ENCODE measurements at regions not wholly inside any gene's neighbourhood (a gene's known extent, or its start where the extent isn't known, plus 50 kb on each side); places are given as distances from the start of the nearest gene placed in this dataset.
A peak's percentile ranks its signal among the peaks of the same experiment; 100 is the strongest.

DNA sequence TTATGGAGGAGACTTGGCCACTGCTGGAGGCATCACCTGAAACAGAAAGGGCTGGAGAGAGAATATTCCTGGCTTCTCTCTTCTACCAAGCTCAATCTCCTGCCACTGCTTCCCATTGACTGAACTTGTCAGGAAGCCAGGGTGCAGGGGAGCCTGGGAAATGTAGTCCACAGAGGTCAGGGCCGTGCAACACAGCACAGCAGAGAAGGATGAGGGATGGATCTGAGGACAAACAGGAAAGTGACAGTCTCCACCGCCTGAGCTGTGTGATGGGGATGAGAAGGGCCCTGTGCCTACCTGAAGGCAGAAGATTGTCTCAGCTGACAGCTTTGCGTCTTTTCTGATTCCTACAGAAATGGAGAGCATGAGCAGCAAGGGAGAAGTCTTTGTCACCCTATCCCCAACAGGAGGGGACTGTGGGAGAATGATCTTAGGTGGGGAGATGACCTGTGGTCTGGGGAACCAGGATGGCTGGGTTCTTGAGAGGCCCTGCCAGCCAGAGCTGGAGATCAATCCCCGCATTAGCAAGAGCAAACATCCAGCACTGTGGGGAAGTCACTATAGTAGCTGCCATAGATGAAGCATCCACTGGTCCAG, 114.2 kb downstream of the SNX5 start (continued):
- no peak for TF ChIP-seq MAZ (IDR thresholded peaks at IDR 0.05; ENCODE audit: borderline replicate concordance, low read depth, low read length)

DNA sequence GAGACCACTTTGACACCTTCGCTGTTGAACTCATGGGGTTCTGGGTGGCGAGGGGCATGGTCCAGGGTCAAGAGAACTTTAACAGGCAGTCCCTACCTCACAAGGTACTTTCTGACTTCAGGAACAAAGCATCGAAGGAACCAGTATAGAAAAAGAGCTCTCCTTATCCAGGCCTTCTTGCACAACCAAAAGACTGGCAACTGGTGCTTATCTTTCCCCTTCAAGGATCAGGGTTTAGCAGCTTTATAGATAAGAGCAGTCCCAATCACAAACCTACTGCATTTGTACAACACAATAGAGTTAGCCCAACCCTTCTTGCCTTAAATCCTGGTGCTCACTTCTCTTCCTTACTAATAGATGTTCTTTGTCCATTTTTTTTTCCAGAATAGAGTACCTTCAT, 116.3 kb downstream of the SNX5 start:
- in situ Hi-C loops (cut with MboI; ENCODE audit: low sequenced_read_pairs) (no loop called here), dilution Hi-C loops (cut with HindIII; ENCODE audit: low sequenced_read_pairs, unreplicated experiment) (no loop called here), intact Hi-C loops (cut with micrococcal nuclease) (no loop called here)
- no peak overlapping the region for H3K14ac ChIP-seq (replicated peaks; ENCODE audit: low read depth, low read length)
- H4K8ac ChIP-seq (ENCODE audit: low read depth in 2 of 2, low read length in 2 of 2) = no peak overlapping the region
- no peak overlapping the region for H3K27ac ChIP-seq (ENCODE audit: insufficient read depth, low read length)
- H3K4me3 ChIP-seq (ENCODE audit: insufficient read depth, low read depth, low read length) = no peak overlapping the region
- ChIA-PET CTCF (no interaction called here), POLR2A (ENCODE audit: unreplicated experiment) (no interaction called here)
- 100% methylated on average over 1 of the region's 3 CpGs; no CpG with 5 or more reads in 1 of the 2 experiments for WGBS, 2 experiments (ENCODE audit: extremely low coverage in 2 of 2, insufficient read length in 1 of 2)
- no peak for ATAC-seq (ENCODE audit: low read depth)
- no peak overlapping the region for H4K5ac ChIP-seq (ENCODE audit: low read depth, low read length)
- no peak overlapping the region for H3K18ac ChIP-seq (ENCODE audit: low read depth, low read length)
- no peaks in the 10 kb centered on the region for H3K27me3 ChIP-seq (ENCODE audit: control insufficient read depth, insufficient read depth, low read length)
- peaks cover 21% of the 10 kb centered on the region for H3K9me1 ChIP-seq (ENCODE audit: insufficient read depth, low read length)
- H4K91ac ChIP-seq (ENCODE audit: insufficient read depth, low read depth, low read length) = peak overlapping the region; percentile 50; the same call in 1 of the 2 replicates
- H3K9ac ChIP-seq (ENCODE audit: low read depth, low read length) = no peak overlapping the region
- peak overlapping the region; percentile 70; the same call in 1 of the 2 replicates for H2AK5ac ChIP-seq (ENCODE audit: low read depth, low read length)
- H3K36me3 ChIP-seq (ENCODE audit: control insufficient read depth, insufficient read depth, low read length) = no peaks in the 10 kb centered on the region
- peak overlapping the region; percentile 39; the same call in 1 of the 2 replicates for H2BK20ac ChIP-seq (ENCODE audit: low read depth, low read length)
- no peaks in the 10 kb centered on the region; the same call in 1 of the 2 replicates for H3K4me1 ChIP-seq (ENCODE audit: control insufficient read depth, insufficient read depth, low read length)
- peak overlapping the region; percentile 74; the same call in 2 of the 3 replicates for H2BK15ac ChIP-seq (ENCODE audit: low read depth, low read length)
- no peak overlapping the region for H3K56ac ChIP-seq (ENCODE audit: extremely low read depth, insufficient read depth, low read length)
- no peak overlapping the region for H2AK9ac ChIP-seq (replicated peaks; ENCODE audit: low read depth, low read length, poor library complexity)
- H3K4me2 ChIP-seq (ENCODE audit: low read depth, low read length) = no peak overlapping the region
- H3K9me3 ChIP-seq (ENCODE audit: control insufficient read depth, insufficient read depth, low read length) = peaks cover 7% of the 10 kb centered on the region
- peak overlapping the region; percentile 74; the same call in 1 of the 2 replicates for H3K4ac ChIP-seq (ENCODE audit: low read depth, low read length)
- DNase-seq = no peak
- no peak overlapping the region for H2BK5ac ChIP-seq (ENCODE audit: low read depth, low read length, poor library complexity, severe bottlenecking)
- H3K79me1 ChIP-seq (ENCODE audit: low read depth in 1 of 2, low read length in 2 of 2) = peaks cover 0 to 13% of the 10 kb centered on the region in 2 experiments; a peak in 2 of 4 replicates
- peak overlapping the region; percentile 20; the same call in 1 of the 2 replicates for H2BK120ac ChIP-seq (ENCODE audit: low read depth, low read length)
- BruUV-seq (replicated peaks) = no TSS peak
- H4K20me1 ChIP-seq (ENCODE audit: insufficient read depth, low read length) = no peaks in the 10 kb centered on the region
- H2AFZ ChIP-seq (replicated peaks; ENCODE audit: low read length, poor library complexity) = no peak overlapping the region
- no peak overlapping the region for H3K23ac ChIP-seq (ENCODE audit: low read depth, low read length)
- TF ChIP-seq, protein P1, sequence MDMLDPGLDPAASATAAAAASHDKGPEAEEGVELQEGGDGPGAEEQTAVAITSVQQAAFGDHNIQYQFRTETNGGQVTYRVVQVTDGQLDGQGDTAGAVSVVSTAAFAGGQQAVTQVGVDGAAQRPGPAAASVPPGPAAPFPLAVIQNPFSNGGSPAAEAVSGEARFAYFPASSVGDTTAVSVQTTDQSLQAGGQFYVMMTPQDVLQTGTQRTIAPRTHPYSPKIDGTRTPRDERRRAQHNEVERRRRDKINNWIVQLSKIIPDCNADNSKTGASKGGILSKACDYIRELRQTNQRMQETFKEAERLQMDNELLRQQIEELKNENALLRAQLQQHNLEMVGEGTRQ (IDR thresholded peaks at IDR 0.05; ENCODE audit: low read depth, low read length) = no peak
- no peak for TF ChIP-seq FOS (IDR thresholded peaks at IDR 0.05; ENCODE audit: low read depth, low read length)
- TF ChIP-seq NFE2L2 (IDR thresholded peaks at IDR 0.05; ENCODE audit: low read depth, low read length) = no peak
- no peak for TF ChIP-seq CHD1 (IDR thresholded peaks at IDR 0.05; ENCODE audit: low read depth, low read length)
- TF ChIP-seq SMC3 (IDR thresholded peaks at IDR 0.05; ENCODE audit: low read depth, low read length) = no peak
- TF ChIP-seq POLR2A (IDR thresholded peaks at IDR 0.05; ENCODE audit: low read depth, low read length) = no peak
- TF ChIP-seq, protein P2, sequence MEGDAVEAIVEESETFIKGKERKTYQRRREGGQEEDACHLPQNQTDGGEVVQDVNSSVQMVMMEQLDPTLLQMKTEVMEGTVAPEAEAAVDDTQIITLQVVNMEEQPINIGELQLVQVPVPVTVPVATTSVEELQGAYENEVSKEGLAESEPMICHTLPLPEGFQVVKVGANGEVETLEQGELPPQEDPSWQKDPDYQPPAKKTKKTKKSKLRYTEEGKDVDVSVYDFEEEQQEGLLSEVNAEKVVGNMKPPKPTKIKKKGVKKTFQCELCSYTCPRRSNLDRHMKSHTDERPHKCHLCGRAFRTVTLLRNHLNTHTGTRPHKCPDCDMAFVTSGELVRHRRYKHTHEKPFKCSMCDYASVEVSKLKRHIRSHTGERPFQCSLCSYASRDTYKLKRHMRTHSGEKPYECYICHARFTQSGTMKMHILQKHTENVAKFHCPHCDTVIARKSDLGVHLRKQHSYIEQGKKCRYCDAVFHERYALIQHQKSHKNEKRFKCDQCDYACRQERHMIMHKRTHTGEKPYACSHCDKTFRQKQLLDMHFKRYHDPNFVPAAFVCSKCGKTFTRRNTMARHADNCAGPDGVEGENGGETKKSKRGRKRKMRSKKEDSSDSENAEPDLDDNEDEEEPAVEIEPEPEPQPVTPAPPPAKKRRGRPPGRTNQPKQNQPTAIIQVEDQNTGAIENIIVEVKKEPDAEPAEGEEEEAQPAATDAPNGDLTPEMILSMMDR (conservative IDR thresholded peaks at IDR 0.05; ENCODE audit: low read depth, low read length) = no peak
- TF ChIP-seq MAZ (IDR thresholded peaks at IDR 0.05; ENCODE audit: borderline replicate concordance, low read depth, low read length) = no peak
- TF ChIP-seq RCOR1 (IDR thresholded peaks at IDR 0.05; ENCODE audit: insufficient replicate concordance, low read length) = no peak
- no peak for TF ChIP-seq CEBPB (IDR thresholded peaks at IDR 0.05; ENCODE audit: low read depth, low read length)
- TF ChIP-seq MXI1 (IDR thresholded peaks at IDR 0.05; ENCODE audit: borderline replicate concordance, low read depth, low read length) = no peak
- no peak for TF ChIP-seq RAD21 (IDR thresholded peaks at IDR 0.05; ENCODE audit: low read length)
- TF ChIP-seq, protein P3, sequence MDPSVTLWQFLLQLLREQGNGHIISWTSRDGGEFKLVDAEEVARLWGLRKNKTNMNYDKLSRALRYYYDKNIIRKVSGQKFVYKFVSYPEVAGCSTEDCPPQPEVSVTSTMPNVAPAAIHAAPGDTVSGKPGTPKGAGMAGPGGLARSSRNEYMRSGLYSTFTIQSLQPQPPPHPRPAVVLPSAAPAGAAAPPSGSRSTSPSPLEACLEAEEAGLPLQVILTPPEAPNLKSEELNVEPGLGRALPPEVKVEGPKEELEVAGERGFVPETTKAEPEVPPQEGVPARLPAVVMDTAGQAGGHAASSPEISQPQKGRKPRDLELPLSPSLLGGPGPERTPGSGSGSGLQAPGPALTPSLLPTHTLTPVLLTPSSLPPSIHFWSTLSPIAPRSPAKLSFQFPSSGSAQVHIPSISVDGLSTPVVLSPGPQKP (IDR thresholded peaks at IDR 0.05; ENCODE audit: borderline replicate concordance, low read depth, low read length) = no peak

Measured in IMR-90 (cell line).